ENCODE measurements at regions not wholly inside any gene's neighbourhood (a gene's known extent, or its start where the extent isn't known, plus 50 kb on each side); places are given as distances from the start of the nearest gene placed in this dataset.

DNA sequence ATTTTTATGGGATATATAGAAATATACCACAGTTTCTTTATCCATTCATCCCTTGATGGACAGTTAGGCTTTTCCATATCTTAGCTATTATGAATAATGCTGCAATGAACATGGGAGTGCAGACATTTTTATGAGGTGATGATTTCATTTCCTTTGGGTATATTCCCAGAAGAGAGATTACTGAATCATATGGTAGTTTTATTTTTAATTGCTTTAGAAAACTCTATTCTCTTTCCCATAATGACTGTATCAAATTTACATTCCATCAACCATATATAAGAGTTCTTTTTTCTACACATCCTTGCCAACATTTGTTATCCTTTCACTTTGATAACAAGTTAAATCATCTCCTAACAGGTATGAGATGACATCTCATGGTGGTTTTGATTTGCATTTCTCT is 821.6 kb downstream of the TLE1 start:
- TF ChIP-seq POLR2AphosphoS5 (IDR thresholded peaks at IDR 0.05) (no peak), EP300 (IDR thresholded peaks at IDR 0.05) (no peak), CTCF (IDR thresholded peaks at IDR 0.05) (no peak), POLR2A (IDR thresholded peaks at IDR 0.05) (no peak)

DNA sequence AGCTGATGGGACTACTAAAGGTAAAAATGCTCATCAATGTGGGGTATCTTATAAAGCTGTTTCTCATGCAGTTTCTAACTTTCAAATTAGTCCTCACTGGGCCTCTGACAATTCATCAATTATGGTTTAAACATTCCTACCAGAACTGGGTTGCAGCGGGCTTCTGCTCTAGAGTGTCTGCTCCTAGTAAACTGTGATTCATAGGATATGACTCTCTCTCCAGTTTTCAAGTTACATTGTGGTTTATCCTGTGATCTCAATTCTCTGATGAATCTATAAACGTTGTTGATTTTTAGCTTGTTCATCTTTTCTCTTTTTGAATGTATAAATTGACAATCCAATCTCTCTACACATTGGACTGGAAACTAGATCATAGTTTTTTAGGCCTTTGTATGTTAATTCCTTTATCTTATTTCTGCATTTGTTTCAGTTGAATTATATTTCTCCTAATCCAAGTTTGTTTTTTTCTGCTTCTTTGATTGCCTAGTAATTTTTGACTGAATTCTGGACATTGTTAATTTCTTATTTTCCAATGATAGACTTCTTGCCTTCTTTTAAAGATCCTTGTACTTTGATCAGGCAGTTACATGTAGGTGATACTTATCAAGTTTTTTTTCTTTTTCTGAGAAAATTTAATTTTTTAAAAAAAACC is 822.6 kb downstream of the TLE1 start:
- DNase-seq = no peak
- H3K36me3 ChIP-seq = no peaks in the 10 kb centered on the region
- intact Hi-C loops (cut with DNase I) = no loop called here
- no peak overlapping the region for H3K27ac ChIP-seq
- peaks cover 0 to 10% (median 1%) of the 10 kb centered on the region in 4 donors for H3K9me3 ChIP-seq
- no peak for TF ChIP-seq CTCF (IDR thresholded peaks at IDR 0.05)
- no peak for TF ChIP-seq POLR2AphosphoS5 (IDR thresholded peaks at IDR 0.05)
- no peak for TF ChIP-seq POLR2A (IDR thresholded peaks at IDR 0.05)
- no peak for TF ChIP-seq EP300 (IDR thresholded peaks at IDR 0.05)
- no peaks in the 10 kb centered on the region for H3K27me3 ChIP-seq
- 79 to 84% methylated on average over 2 of the region's 2 CpGs for WGBS, 2 donors
- H3K4me3 ChIP-seq = no peak overlapping the region
- H3K4me1 ChIP-seq = no peaks in the 10 kb centered on the region

More for the DNA sequence above, 821.6 kb downstream of the TLE1 start:
- Histone ChIP-seq H3K27me3 (no peaks in the 10 kb centered on the region), H3K4me1 (no peaks in the 10 kb centered on the region), H3K36me3 (no peaks in the 10 kb centered on the region), H3K27ac (no peak overlapping the region), H3K4me3 (no peak overlapping the region), H3K9me3 (peaks cover 0 to 10% (median 1%) of the 10 kb centered on the region in 4 donors)
- intact Hi-C loops (cut with DNase I) = no loop called here
- no peak for DNase-seq

DNA sequence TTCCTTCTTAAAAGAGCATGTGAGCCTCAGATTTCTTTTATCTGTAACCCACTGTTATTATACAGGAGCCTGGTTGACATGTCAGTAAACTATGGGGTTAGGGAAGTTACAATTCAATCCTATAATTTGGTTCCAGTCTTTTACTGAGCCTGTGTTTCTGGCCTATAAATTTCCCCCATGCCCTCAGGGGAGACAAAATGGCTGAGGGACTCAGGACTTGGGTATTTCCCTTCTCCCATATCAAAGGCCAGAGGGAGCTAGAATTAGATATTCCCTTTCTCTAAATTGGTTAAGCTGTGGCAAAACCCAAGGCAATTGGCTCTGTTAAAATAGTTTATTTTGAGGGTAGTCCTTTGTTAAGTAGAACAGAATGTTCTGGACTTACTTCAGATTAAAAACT is 823.2 kb downstream of the TLE1 start:
- Histone ChIP-seq H3K36me3 (no peaks in the 10 kb centered on the region), H3K4me1 (no peaks in the 10 kb centered on the region), H3K27me3 (no peaks in the 10 kb centered on the region), H3K4me3 (no peak overlapping the region), H3K27ac (no peak overlapping the region), H3K9me3 (peaks cover 0 to 10% (median 1%) of the 10 kb centered on the region in 4 donors)
- intact Hi-C loops (cut with DNase I) = no loop called here
- DNase-seq = no peak
- no peak for TF ChIP-seq EP300 (IDR thresholded peaks at IDR 0.05)
- TF ChIP-seq POLR2A (IDR thresholded peaks at IDR 0.05) = no peak
- no peak for TF ChIP-seq POLR2AphosphoS5 (IDR thresholded peaks at IDR 0.05)
- TF ChIP-seq CTCF (IDR thresholded peaks at IDR 0.05) = no peak

- H3K4me1 ChIP-seq = peaks cover 0 to 5% (median 0%) of the 10 kb centered on the region in 4 donors
- no peak overlapping the region for H3K27ac ChIP-seq
- no peak for TF ChIP-seq CTCF (IDR thresholded peaks at IDR 0.05)
- TF ChIP-seq EP300 (IDR thresholded peaks at IDR 0.05) = no peak
- no peak for TF ChIP-seq POLR2A (IDR thresholded peaks at IDR 0.05)
- no peak for TF ChIP-seq POLR2AphosphoS5 (IDR thresholded peaks at IDR 0.05)
- WGBS, 2 donors = 50 to 64% methylated on average over 1 of the region's 1 CpG
- H3K4me3 ChIP-seq = no peak overlapping the region
- H3K27me3 ChIP-seq = no peaks in the 10 kb centered on the region
- no peaks in the 10 kb centered on the region for H3K36me3 ChIP-seq
- no peak for DNase-seq
- intact Hi-C loops (cut with DNase I) = no loop called here
- no peaks in the 10 kb centered on the region for H3K9me3 ChIP-seq
These were observed 846.3 kb downstream of the TLE1 start for GRCh38 chr9:80843028-80843427.

DNA sequence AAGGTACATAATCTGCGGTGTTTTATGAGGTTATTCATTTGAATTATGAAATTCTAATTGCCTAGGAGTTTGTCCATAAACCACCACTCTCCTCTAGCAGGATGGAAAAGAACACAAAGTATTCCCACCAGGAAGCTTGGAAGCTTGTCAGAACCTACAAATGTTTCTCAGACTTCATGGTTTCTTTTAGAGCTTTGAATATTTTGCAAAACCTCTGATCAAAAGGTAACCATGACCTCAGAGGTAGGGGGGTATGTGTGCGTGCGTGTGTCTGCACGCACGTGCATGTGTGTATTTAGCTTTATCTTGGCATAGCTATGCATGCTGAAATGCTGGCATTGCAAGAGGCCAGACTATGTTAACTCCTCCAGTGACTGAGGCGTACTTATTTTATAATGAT is 847.0 kb downstream of the TLE1 start:
- H3K9me3 ChIP-seq = no peaks in the 10 kb centered on the region
- no peak overlapping the region for H3K27ac ChIP-seq
- no peaks in the 10 kb centered on the region for H3K27me3 ChIP-seq
- DNase-seq = no peak
- H3K4me1 ChIP-seq = peaks cover 0 to 5% (median 0%) of the 10 kb centered on the region in 4 donors
- no peak overlapping the region for H3K4me3 ChIP-seq
- H3K36me3 ChIP-seq = no peaks in the 10 kb centered on the region
- no peak for TF ChIP-seq CTCF (IDR thresholded peaks at IDR 0.05)
- no peak for TF ChIP-seq EP300 (IDR thresholded peaks at IDR 0.05)
- no peak for TF ChIP-seq POLR2A (IDR thresholded peaks at IDR 0.05)
- no peak for TF ChIP-seq POLR2AphosphoS5 (IDR thresholded peaks at IDR 0.05)
- 48 to 68% methylated on average over 6 of the region's 6 CpGs for WGBS, 2 donors
- intact Hi-C loops (cut with DNase I) = no loop called here

All from sigmoid colon (tissue), 6 donors.